GM12878 (cell line): ENCODE measurements at regions not wholly inside any gene's neighbourhood (a gene's known extent, or its start where the extent isn't known, plus 50 kb on each side); places are given as distances from the start of the nearest gene placed in this dataset.

Experiments
- ATF3 ChIP-seq: IDR thresholded peaks from 2 replicates; pipeline ENCODE4 v1.6.1; 2011; ENCODE audit warnings: low read depth, mild to moderate bottlenecking, low read length, moderate library complexity, borderline replicate concordance; ENCODE audit errors: extremely low read depth
- BMI1 ChIP-seq: fragments of 450-650 bp; IDR thresholded peaks from 2 replicates; pipeline ENCODE4 v1.6.1; 2016; ENCODE audit warnings: mild to moderate bottlenecking, moderate library complexity, borderline replicate concordance
- CREB1 ChIP-seq: IDR thresholded peaks from 2 replicates; pipeline ENCODE4 v1.6.1; 2012; ENCODE audit warnings: low read depth, mild to moderate bottlenecking, inconsistent platforms
- CTCF ChIP-seq, 3 experiments: IDR thresholded peaks in 2 of 3; conservative IDR thresholded peaks in 1 of 3; 2 replicates each; pipeline ENCODE4 v1.5.1; 2011; ENCODE audit warnings: low read depth in 3 of 3, low read length in 3 of 3, mild to moderate bottlenecking in 3 of 3, control low read depth in 2 of 3, moderate library complexity in 2 of 3, inconsistent platforms in 1 of 3, mixed read lengths in 1 of 3; ENCODE audit not compliant: control insufficient read depth in 2 of 3, insufficient read depth in 1 of 3; ENCODE audit errors: extremely low read depth in 1 of 3
- EP300 ChIP-seq, 2 experiments: fragments of 150-350 bp in 1 of 2; IDR thresholded peaks; 2 replicates each; pipeline ENCODE4 v1.6.1; 2011 to 2012; ENCODE audit warnings: low read depth in 2 of 2, low read length in 2 of 2, borderline replicate concordance in 1 of 2, improper control_type of control experiment in 1 of 2, inconsistent platforms in 1 of 2; ENCODE audit not compliant: control insufficient read depth in 1 of 2
- EZH2 ChIP-seq: IDR thresholded peaks from 2 replicates; pipeline ENCODE4 v1.6.1; 2012; ENCODE audit warnings: low read depth, mild to moderate bottlenecking, control low read depth, inconsistent platforms, low read length, borderline replicate concordance; ENCODE audit not compliant: control insufficient read depth
- MAX ChIP-seq: IDR thresholded peaks from 2 replicates; pipeline ENCODE4 v1.6.1; 2012; ENCODE audit warnings: low read depth, low read length, improper control_type of control experiment
- POLR2AphosphoS5 ChIP-seq: IDR thresholded peaks from 2 replicates; pipeline ENCODE4 v1.6.1; 2011; ENCODE audit warnings: mild to moderate bottlenecking, low read length, inconsistent platforms
- SP1 ChIP-seq: IDR thresholded peaks from one replicate; pipeline ENCODE4 v1.6.1; 2011; ENCODE audit warnings: low read depth, low read length
- SPI1 ChIP-seq: IDR thresholded peaks from 2 replicates; pipeline ENCODE4 v1.6.1; 2011; ENCODE audit warnings: low read depth, mild to moderate bottlenecking, low read length, moderate library complexity, borderline replicate concordance; ENCODE audit not compliant: insufficient read depth
- USF1 ChIP-seq: IDR thresholded peaks from 2 replicates; pipeline ENCODE4 v1.6.1; 2011; ENCODE audit warnings: borderline replicate concordance, low read depth, mild to moderate bottlenecking, moderate library complexity, mixed read lengths, low read length; ENCODE audit not compliant: insufficient read depth; ENCODE audit errors: extremely low read length
- ZNF687 ChIP-seq: fragments of 450-650 bp; IDR thresholded peaks from 2 replicates; pipeline ENCODE4 v1.6.1; 2017; ENCODE audit warnings: mild to moderate bottlenecking, moderate library complexity

- TF ChIP-seq BMI1 (no peak), CTCF (IDR thresholded peaks at IDR 0.05 in 2 of 3, conservative IDR thresholded peaks at IDR 0.05 in 1 of 3; ENCODE audit: control insufficient read depth in 2 of 3, extremely low read depth in 1 of 3, insufficient read depth in 1 of 3, low read depth in 3 of 3, low read length in 3 of 3) (no peak), POLR2AphosphoS5 (no peak), ZNF687 (no peak), EP300 (IDR thresholded peaks at IDR 0.05; ENCODE audit: borderline replicate concordance in 1 of 2, control insufficient read depth in 1 of 2, low read depth in 2 of 2, low read length in 2 of 2) (no peak), EZH2 (no peak), SP1 (no peak), CREB1 (no peak), SPI1 (no peak), ATF3 (no peak), USF1 (no peak), MAX (no peak)
Observed at GRCh38 chr21:27677546-27677945, 710.7 kb upstream of the ADAMTS5 start.
